ENCODE measurements at regions not wholly inside any gene's neighbourhood (a gene's known extent, or its start where the extent isn't known, plus 50 kb on each side); places are given as distances from the start of the nearest gene placed in this dataset.

DNA sequence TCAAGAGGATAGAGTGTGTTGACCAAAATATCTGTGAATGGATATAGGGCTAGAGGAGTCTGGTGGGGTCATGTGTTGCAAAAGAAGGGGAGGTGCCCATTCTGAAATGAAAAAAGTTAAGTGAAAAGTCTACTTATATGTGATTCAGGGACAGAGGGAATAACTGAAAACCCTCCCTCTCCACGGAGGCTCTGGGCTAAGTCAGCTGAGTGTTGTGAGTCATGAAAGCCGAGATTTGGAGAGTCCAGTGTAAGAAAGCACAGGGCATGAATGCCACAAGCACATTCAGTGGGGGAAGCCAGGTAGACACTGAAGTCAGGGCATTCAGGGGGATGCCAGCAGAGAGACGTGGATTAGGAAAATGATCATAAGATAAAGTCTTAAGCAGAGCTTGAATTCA lies 871.9 kb downstream of the TSN start:
- no peak overlapping the region for H4K8ac ChIP-seq (ENCODE audit: low read depth, low read length)
- H3K4me2 ChIP-seq (ENCODE audit: insufficient read depth, low read length, poor library complexity, severe bottlenecking) = no peak overlapping the region
- no peak overlapping the region for H3K14ac ChIP-seq (ENCODE audit: low read length)
- no peak overlapping the region for H3K27ac ChIP-seq (replicated peaks; ENCODE audit: low read length)
- H3K79me1 ChIP-seq (ENCODE audit: low read depth, low read length) = no peaks in the 10 kb centered on the region
- H2AFZ ChIP-seq (ENCODE audit: low read length) = no peak overlapping the region
- H2AK5ac ChIP-seq (ENCODE audit: low read depth, low read length) = no peak overlapping the region
- no peak for DNase-seq (ENCODE audit: low spot score)
- H3K9me3 ChIP-seq (replicated peaks in 1 of 2; ENCODE audit: control insufficient read depth in 2 of 2, insufficient read depth in 1 of 2, low read depth in 1 of 2, low read length in 2 of 2) = no peaks in the 10 kb centered on the region
- H3K4ac ChIP-seq (ENCODE audit: low read length) = no peak overlapping the region
- no peak overlapping the region for H3K23ac ChIP-seq (ENCODE audit: low read depth, low read length, poor library complexity)
- no CpG with 5 or more reads among the region's 3 CpGs for WGBS, 2 donors (ENCODE audit: extremely low coverage in 2 of 2, insufficient read length in 2 of 2, insufficient replicate concordance in 1 of 2)
- no peak overlapping the region for H3K9ac ChIP-seq (ENCODE audit: low read depth, low read length, poor library complexity)
- H3K4me1 ChIP-seq (ENCODE audit: control insufficient read depth in 2 of 2, insufficient read depth in 1 of 2, low read depth in 1 of 2, low read length in 2 of 2) = no peaks in the 10 kb centered on the region
- H2BK120ac ChIP-seq (ENCODE audit: low read depth, low read length) = no peak overlapping the region
- H3K36me3 ChIP-seq (replicated peaks in 1 of 2; ENCODE audit: control insufficient read depth in 2 of 2, insufficient read depth in 2 of 2, low read length in 2 of 2) = no peaks in the 10 kb centered on the region
- no peak overlapping the region for H3K4me3 ChIP-seq (ENCODE audit: low read length in 2 of 2)
- H3K27me3 ChIP-seq (ENCODE audit: control insufficient read depth in 3 of 3, insufficient read depth in 3 of 3, low read depth in 1 of 3, low read length in 3 of 3) = no peaks in the 10 kb centered on the region
- no peak overlapping the region for H2BK15ac ChIP-seq (ENCODE audit: low read length)
- H2BK12ac ChIP-seq (ENCODE audit: low read length) = no peak overlapping the region
- H3K18ac ChIP-seq (ENCODE audit: low read length) = no peak overlapping the region
- no peak overlapping the region for H2BK5ac ChIP-seq (ENCODE audit: low read length)
- no peak overlapping the region for H4K91ac ChIP-seq (ENCODE audit: low read depth, low read length, poor library complexity)

DNA sequence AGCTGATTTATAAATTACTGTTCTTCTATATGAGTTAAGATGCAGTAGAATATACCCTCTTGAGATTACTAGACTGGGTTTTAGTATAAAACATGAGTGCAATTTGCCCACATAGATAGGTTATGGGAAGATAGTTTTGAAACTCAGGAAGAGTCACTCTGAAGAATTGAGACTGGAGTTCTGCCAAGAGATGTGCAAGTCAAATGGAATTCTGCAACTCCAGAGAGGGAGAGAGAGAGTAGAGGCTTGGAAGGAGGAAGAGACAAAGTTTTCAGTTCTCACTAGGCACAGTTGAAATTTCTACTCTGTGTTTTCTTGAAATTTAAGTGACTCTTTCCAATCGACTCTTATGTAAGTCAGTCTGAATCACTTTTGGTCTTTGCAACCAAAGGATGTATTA lies 878.8 kb downstream of the TSN start:
- Histone ChIP-seq H3K4me3 (ENCODE audit: low read length in 2 of 2) (no peak overlapping the region), H3K4ac (ENCODE audit: low read length) (no peak overlapping the region), H3K4me1 (ENCODE audit: control insufficient read depth in 2 of 2, insufficient read depth in 1 of 2, low read depth in 1 of 2, low read length in 2 of 2) (no peaks in the 10 kb centered on the region), H3K23ac (ENCODE audit: low read depth, low read length, poor library complexity) (no peak overlapping the region), H3K14ac (ENCODE audit: low read length) (no peak overlapping the region), H2BK5ac (ENCODE audit: low read length) (no peak overlapping the region), H3K79me1 (ENCODE audit: low read depth, low read length) (no peaks in the 10 kb centered on the region), H2BK120ac (ENCODE audit: low read depth, low read length) (no peak overlapping the region), H3K27ac (replicated peaks; ENCODE audit: low read length) (no peak overlapping the region), H3K27me3 (ENCODE audit: control insufficient read depth in 3 of 3, insufficient read depth in 3 of 3, low read depth in 1 of 3, low read length in 3 of 3) (no peaks in the 10 kb centered on the region), H3K9ac (ENCODE audit: low read depth, low read length, poor library complexity) (no peak overlapping the region), H4K8ac (ENCODE audit: low read depth, low read length) (no peak overlapping the region), H2AFZ (ENCODE audit: low read length) (no peak overlapping the region), H3K9me3 (replicated peaks in 1 of 2; ENCODE audit: control insufficient read depth in 2 of 2, insufficient read depth in 1 of 2, low read depth in 1 of 2, low read length in 2 of 2) (no peaks in the 10 kb centered on the region), H4K91ac (ENCODE audit: low read depth, low read length, poor library complexity) (no peak overlapping the region), H3K4me2 (ENCODE audit: insufficient read depth, low read length, poor library complexity, severe bottlenecking) (no peak overlapping the region), H3K18ac (ENCODE audit: low read length) (no peak overlapping the region), H2BK15ac (ENCODE audit: low read length) (no peak overlapping the region), H2AK5ac (ENCODE audit: low read depth, low read length) (no peak overlapping the region), H2BK12ac (ENCODE audit: low read length) (no peak overlapping the region), H3K36me3 (replicated peaks in 1 of 2; ENCODE audit: control insufficient read depth in 2 of 2, insufficient read depth in 2 of 2, low read length in 2 of 2) (no peaks in the 10 kb centered on the region)
- WGBS, 2 donors (ENCODE audit: extremely low coverage in 2 of 2, insufficient read length in 2 of 2, insufficient replicate concordance in 1 of 2) = no CpG with 5 or more reads among the region's 1 CpG
- DNase-seq (ENCODE audit: low spot score) = no peak

DNA sequence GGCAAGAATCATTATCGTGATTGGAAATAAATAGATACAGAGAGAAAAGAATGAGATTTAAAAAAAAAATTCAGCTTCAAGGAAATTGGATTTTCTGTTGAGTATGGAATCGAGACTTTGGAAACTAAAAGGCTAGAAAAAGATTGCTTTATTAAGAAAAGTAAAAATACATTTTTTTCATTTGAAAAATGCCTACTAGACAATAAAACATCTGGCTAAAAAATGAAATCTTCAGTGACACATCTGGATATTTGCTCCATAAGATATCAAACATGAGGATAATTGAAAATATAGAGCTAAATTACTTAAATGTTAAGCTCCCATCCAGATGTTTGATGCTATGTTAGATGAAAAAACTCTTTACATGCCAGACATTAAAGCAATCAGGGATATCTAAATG lies 879.5 kb downstream of the TSN start:
- WGBS, 2 donors (ENCODE audit: extremely low coverage in 2 of 2, insufficient read length in 2 of 2, insufficient replicate concordance in 1 of 2) = no CpG with 5 or more reads among the region's 2 CpGs
- no peak overlapping the region for H3K14ac ChIP-seq (ENCODE audit: low read length)

DNA sequence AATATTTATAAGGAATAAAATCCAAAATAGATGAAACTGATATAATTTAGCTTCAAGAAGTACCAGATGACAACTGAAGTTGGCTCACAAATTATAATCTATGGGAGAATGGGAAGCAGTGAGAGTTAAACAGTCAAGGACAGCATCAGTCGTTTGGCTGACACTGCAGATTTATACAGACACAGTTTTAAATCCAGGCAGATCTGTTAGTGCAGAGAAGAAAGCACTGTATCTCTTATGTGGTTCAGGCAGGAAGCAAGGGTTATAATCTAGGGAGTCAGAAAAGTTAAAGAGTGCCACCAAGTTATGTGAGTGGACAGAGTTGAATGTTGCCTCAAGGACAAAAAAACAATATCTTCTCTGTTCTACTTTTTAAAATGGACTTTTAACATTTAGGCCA lies 880.2 kb downstream of the TSN start:
- Histone ChIP-seq H2BK5ac (ENCODE audit: low read length) (no peak overlapping the region), H2AFZ (ENCODE audit: low read length) (no peak overlapping the region), H2BK12ac (ENCODE audit: low read length) (no peak overlapping the region), H3K23ac (ENCODE audit: low read depth, low read length, poor library complexity) (no peak overlapping the region), H3K9ac (ENCODE audit: low read depth, low read length, poor library complexity) (no peak overlapping the region), H4K8ac (ENCODE audit: low read depth, low read length) (no peak overlapping the region), H3K4me1 (ENCODE audit: control insufficient read depth in 2 of 2, insufficient read depth in 1 of 2, low read depth in 1 of 2, low read length in 2 of 2) (no peaks in the 10 kb centered on the region), H4K91ac (ENCODE audit: low read depth, low read length, poor library complexity) (no peak overlapping the region), H3K18ac (ENCODE audit: low read length) (no peak overlapping the region), H3K27me3 (ENCODE audit: control insufficient read depth in 3 of 3, insufficient read depth in 3 of 3, low read depth in 1 of 3, low read length in 3 of 3) (no peaks in the 10 kb centered on the region), H3K36me3 (replicated peaks in 1 of 2; ENCODE audit: control insufficient read depth in 2 of 2, insufficient read depth in 2 of 2, low read length in 2 of 2) (no peaks in the 10 kb centered on the region), H2BK15ac (ENCODE audit: low read length) (no peak overlapping the region), H3K4ac (ENCODE audit: low read length) (no peak overlapping the region), H3K79me1 (ENCODE audit: low read depth, low read length) (no peaks in the 10 kb centered on the region), H3K9me3 (replicated peaks in 1 of 2; ENCODE audit: control insufficient read depth in 2 of 2, insufficient read depth in 1 of 2, low read depth in 1 of 2, low read length in 2 of 2) (no peaks in the 10 kb centered on the region), H3K27ac (replicated peaks; ENCODE audit: low read length) (no peak overlapping the region), H3K14ac (ENCODE audit: low read length) (no peak overlapping the region), H2AK5ac (ENCODE audit: low read depth, low read length) (no peak overlapping the region), H2BK120ac (ENCODE audit: low read depth, low read length) (no peak overlapping the region), H3K4me3 (ENCODE audit: low read length in 2 of 2) (no peak overlapping the region), H3K4me2 (ENCODE audit: insufficient read depth, low read length, poor library complexity, severe bottlenecking) (no peak overlapping the region)
- WGBS, 2 donors (ENCODE audit: extremely low coverage in 2 of 2, insufficient read length in 2 of 2, insufficient replicate concordance in 1 of 2) = no CpG with 5 or more reads among the region's 1 CpG
- no peak for DNase-seq (ENCODE audit: low spot score)

More for the DNA sequence above, 879.5 kb downstream of the TSN start:
- Histone ChIP-seq H3K9ac (ENCODE audit: low read depth, low read length, poor library complexity) (no peak overlapping the region), H4K8ac (ENCODE audit: low read depth, low read length) (no peak overlapping the region), H2BK120ac (ENCODE audit: low read depth, low read length) (no peak overlapping the region), H2BK15ac (ENCODE audit: low read length) (no peak overlapping the region), H3K79me1 (ENCODE audit: low read depth, low read length) (no peaks in the 10 kb centered on the region), H3K27me3 (ENCODE audit: control insufficient read depth in 3 of 3, insufficient read depth in 3 of 3, low read depth in 1 of 3, low read length in 3 of 3) (no peaks in the 10 kb centered on the region), H3K23ac (ENCODE audit: low read depth, low read length, poor library complexity) (no peak overlapping the region), H3K4ac (ENCODE audit: low read length) (no peak overlapping the region), H2BK5ac (ENCODE audit: low read length) (no peak overlapping the region), H3K9me3 (replicated peaks in 1 of 2; ENCODE audit: control insufficient read depth in 2 of 2, insufficient read depth in 1 of 2, low read depth in 1 of 2, low read length in 2 of 2) (no peaks in the 10 kb centered on the region), H3K36me3 (replicated peaks in 1 of 2; ENCODE audit: control insufficient read depth in 2 of 2, insufficient read depth in 2 of 2, low read length in 2 of 2) (no peaks in the 10 kb centered on the region), H2AFZ (ENCODE audit: low read length) (no peak overlapping the region), H3K4me3 (ENCODE audit: low read length in 2 of 2) (no peak overlapping the region), H3K27ac (replicated peaks; ENCODE audit: low read length) (no peak overlapping the region), H3K18ac (ENCODE audit: low read length) (no peak overlapping the region), H3K4me2 (ENCODE audit: insufficient read depth, low read length, poor library complexity, severe bottlenecking) (no peak overlapping the region), H2BK12ac (ENCODE audit: low read length) (no peak overlapping the region), H4K91ac (ENCODE audit: low read depth, low read length, poor library complexity) (no peak overlapping the region), H3K4me1 (ENCODE audit: control insufficient read depth in 2 of 2, insufficient read depth in 1 of 2, low read depth in 1 of 2, low read length in 2 of 2) (no peaks in the 10 kb centered on the region), H2AK5ac (ENCODE audit: low read depth, low read length) (no peak overlapping the region)
- DNase-seq (ENCODE audit: low spot score) = no peak

All from neuronal stem cell (in vitro differentiated cells).